DMS79 (cell line): ENCODE measurements at regions not wholly inside any gene's neighbourhood (a gene's known extent, or its start where the extent isn't known, plus 50 kb on each side); places are given as distances from the start of the nearest gene placed in this dataset.

ENCODE experiments used
- DNase-seq: peaks from one replicate; lab custom pipeline; 2025; lab: John Stamatoyannopoulos, UW

GRCh38 chr11:127226949-127227348 is 226.4 kb upstream of the KIRREL3 start:
- DNase-seq: no peak

GRCh38 chr11:127226380-127226779 is 225.8 kb upstream of the KIRREL3 start:
- no peak for DNase-seq

DNA sequence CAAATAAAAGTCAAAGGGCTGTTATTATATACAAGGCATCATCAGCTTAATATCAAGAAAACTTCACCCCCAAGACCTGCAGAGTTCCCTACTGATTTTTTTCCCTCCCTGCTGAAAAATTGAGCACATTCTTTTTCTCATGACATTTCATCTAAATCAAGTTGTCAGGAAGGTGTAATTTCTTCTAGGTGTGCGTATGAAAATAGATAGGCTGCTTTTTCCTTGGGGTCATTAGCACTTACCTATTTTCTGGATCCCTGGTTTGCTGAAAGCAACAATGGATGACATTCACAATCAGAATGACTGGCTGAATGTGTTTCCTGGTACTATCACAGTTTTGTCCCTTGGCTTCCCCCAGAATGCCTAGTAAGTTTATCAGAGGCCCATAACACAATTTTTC is 225.0 kb upstream of the KIRREL3 start:
- DNase-seq: no peak

GRCh38 chr11:127224276-127224675 is 223.7 kb upstream of the KIRREL3 start:
- no peak for DNase-seq

DNA sequence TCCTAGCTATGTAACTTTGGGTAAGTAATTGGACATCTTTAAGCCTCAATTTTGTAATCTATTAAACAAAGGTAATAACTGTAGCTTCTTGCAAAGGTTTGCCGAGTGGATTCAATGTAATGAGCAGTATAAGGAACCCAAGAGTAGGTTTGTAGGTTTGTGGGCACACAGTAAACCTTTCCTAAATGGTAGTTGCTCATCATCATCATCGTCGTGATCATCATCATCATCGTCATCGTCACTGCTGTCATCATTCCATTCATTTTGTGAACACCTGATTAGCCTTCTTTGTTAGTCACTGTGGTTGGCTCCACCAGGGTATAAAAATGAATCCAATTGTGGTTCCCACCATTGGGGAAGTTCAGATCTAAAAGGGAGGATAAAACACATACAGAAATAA is 223.1 kb upstream of the KIRREL3 start:
- no peak for DNase-seq

- DNase-seq: no peak
These were observed 222.5 kb upstream of the KIRREL3 start for GRCh38 chr11:127223026-127223425.

GRCh38 chr11:127219704-127220103 is 219.1 kb upstream of the KIRREL3 start:
- no peak for DNase-seq

- no peak for DNase-seq
These were observed 217.7 kb upstream of the KIRREL3 start for GRCh38 chr11:127218275-127218608.

DNA sequence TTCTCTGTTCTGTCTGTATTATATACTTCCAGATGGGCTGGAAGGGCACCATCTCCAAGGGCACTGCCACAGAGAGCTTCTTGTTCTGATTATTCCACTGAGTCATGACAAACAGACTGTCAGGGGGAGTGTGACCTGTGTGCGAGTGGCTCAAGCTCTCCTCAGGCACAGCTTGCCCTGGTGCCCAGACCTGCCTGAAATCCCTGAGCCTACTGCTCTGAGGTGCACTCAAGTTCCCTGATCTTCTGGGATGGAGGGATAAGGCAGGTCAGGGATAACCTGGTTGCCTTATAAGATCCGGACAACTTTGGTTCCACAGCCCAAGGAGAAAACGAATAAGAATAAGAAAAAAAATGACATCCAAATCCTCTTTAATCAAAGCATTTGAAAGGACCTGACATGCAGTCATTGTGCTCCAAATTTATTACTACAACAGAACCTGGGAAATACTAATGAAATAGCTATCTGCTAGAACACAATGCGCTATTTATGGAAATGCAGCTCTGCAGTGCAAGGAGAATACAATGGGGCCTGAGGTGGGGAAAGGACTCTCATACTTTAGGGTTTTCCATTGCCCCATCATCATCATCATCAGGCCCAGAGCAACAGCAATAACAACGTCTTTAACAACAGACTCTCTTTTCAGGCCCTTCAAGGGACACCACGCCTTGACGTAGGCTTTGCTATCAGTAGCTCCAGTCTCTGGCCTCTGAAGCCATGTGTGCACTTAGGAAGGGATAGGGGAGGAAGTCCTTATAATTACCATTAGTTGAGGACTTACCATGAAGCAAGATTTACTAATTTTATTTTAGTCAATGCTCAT is 217.1 kb upstream of the KIRREL3 start:
- no peak for DNase-seq

- no peak for DNase-seq
These were observed 205.2 kb upstream of the KIRREL3 start for GRCh38 chr11:127205688-127206217.

DNA sequence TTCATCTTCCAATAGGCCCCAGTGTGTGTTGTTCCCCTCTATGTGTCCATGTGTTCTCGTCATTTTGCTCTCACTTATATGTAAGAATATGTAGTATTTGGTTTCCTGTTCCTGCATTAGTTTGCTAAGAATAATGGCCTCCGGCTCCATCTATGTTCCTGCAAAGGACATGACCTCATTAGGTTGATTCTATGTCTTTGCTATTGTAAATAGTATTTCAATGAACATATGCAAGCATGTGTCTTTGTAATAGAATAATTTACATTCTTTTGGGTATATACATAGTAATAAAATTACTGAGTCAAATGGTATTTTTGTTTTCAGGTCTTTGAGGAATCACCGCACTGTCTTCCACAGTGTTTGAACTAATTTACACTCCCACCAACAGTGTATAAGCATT is 202.9 kb upstream of the KIRREL3 start:
- no peak for DNase-seq

- DNase-seq: no peak
These were observed 201.5 kb upstream of the KIRREL3 start for GRCh38 chr11:127202105-127202504.

DNA sequence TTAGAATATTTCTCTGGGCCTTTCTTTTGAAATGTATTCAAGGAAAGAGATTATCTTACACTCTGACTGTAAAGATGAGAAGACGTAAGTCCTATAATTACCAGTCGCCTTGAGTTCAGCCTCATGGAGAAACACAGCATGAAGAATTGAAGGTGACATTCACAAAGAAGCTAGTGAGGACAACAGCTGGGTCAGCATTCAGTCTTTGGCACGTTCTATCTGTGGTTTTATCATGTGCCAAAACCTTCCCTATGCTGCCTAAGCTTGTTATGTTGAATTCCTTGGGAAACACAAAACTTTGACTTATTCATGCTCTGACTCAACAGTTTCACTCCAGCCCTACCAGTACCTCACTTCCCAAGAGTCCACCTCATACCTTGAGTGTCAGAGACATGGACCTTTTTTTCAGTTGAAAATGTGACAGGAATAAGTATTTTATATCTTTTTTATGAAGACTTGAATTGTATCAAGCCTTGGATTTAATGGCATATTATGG is 198.8 kb upstream of the KIRREL3 start:
- no peak for DNase-seq

- DNase-seq: no peak
These were observed 195.0 kb upstream of the KIRREL3 start for GRCh38 chr11:127195501-127196120.

DNA sequence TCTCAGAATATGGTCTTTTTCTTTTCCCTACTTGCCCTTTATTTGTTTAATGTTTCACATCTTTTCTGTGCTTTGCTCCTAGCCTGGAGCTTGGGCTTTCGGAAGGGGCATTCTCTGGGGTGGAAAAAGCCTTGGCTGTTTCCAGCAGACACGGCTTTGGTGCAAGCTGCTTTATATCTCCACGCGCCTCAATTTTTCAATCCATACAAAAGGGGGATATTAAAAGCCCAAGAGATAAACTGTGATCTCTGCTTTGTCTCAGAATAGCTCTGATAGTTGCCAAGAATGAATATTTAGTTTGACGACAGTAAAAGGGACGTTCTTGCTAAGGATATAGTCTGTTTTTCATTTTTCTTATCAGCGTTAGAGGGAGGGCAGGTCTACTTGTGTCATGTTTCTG is 194.0 kb upstream of the KIRREL3 start:
- no peak for DNase-seq

- DNase-seq: no peak
These were observed 193.4 kb upstream of the KIRREL3 start for GRCh38 chr11:127193950-127194349.

GRCh38 chr11:127191689-127192088 is 191.1 kb upstream of the KIRREL3 start:
- DNase-seq: no peak

DNA sequence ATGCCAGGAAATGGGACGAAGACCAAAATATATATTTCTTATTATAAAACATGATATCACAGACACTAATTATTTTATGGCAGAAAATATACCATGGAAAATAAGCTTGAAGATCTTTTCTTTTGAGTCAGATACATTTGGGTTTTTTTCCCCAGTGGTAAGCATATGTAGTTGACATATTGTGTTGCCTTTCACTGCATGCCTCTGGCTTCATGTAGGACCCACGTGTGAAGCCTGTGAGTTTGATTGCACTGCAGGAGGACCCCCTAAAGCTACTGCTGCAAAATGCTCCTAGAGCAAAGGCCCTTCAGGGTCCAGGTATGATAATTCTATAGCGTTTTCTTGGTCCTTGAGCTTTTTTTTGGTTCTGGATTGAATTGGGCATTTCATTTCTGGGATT is 190.7 kb upstream of the KIRREL3 start:
- no peak for DNase-seq

- DNase-seq: peak; percentile 15
These were observed 182.1 kb upstream of the KIRREL3 start for GRCh38 chr11:127182586-127183203.

DNA sequence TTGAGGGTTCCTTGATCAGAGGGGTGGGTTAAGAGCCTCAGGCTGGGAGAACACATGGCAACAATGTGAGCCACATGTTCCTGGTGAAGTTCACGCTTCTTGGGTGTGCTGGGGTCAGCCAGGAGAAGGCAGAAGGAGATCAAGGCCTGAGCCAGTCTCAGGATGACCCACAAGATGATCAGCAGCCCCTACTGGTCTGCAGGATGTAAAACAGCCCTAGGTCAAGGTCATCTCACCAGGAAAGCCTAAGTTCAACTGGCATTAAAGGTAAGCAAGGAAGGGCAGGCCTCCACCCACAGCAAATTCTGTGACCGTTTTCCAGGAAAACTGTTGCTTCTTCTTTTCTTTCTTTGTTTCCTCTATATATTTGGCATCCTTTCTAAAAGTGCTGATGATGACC is 156.7 kb upstream of the KIRREL3 start:
- DNase-seq: no peak

DNA sequence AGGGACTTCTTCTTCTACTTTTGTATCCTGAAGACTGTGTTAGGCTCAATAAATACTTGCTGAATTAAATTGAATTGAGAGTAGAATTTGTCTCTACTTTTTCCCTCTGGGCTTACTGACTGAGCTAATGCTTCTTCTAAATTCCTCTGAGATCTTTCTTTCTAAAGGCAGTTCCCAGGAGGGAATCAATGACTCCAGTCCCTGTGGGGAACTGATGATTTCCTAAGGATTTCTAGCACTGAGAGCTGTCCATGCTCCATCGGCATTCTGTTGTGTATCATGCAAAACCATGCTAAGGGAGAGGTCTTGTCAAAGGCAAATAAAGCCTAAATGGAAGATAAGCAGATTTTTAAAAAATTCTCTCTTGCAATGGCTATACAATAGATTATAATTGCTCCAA is 148.8 kb upstream of the KIRREL3 start:
- DNase-seq: no peak

GRCh38 chr11:127143251-127143650 is 142.7 kb upstream of the KIRREL3 start:
- DNase-seq: no peak

- DNase-seq: no peak
These were observed 138.0 kb upstream of the KIRREL3 start for GRCh38 chr11:127138613-127139012.
